HepG2 (cell line): ENCODE measurements at regions not wholly inside any gene's neighbourhood (a gene's known extent, or its start where the extent isn't known, plus 50 kb on each side); places are given as distances from the start of the nearest gene placed in this dataset.

Experiments used
- ATAC-seq: fragments of 200-7000 bp; cut with Tn5 transposase; 3 replicates; pipeline ENCODE4 v1.9.1; 2020; ENCODE audit warnings: mild to moderate bottlenecking, moderate library complexity
- BruUV-seq: library from RNA; stranded (reverse); fragments of 400-500 nt; replicated peaks from 2 replicates; lab custom pipeline; 2021; lab: Mats Ljungman, UMichigan
- CTCF ChIA-PET: fragments of 300-600 bp; formaldehyde crosslinking; extraction: SDS; loops from one replicate; lab custom pipeline; 2021; ENCODE audit warnings: low total read pairs, inconsistent platforms, low intra/inter-chr PET ratio; lab: Yijun Ruan, JAX
- POLR2A ChIA-PET: fragments of 350-600 bp; sonication (Branson Sonifier 250); formaldehyde crosslinking; loops from one replicate; lab custom pipeline; 2020; ENCODE audit warnings: antibody characterized with exemption, inconsistent platforms; lab: Yijun Ruan, JAX
- DNase-seq: peaks from one replicate; pipeline ENCODE4 v3.0.0-alpha.2; 2015; ENCODE audit warnings: low spot score
- FAIRE-seq: peaks from 3 replicates; lab custom pipeline; 2011; peaks lifted over from hg19 to GRCh38; lab: Jason Lieb, UNC
- H2AFZ ChIP-seq: one replicate; pipeline ENCODE4 v1.6.1; 2011; ENCODE audit warnings: low read length, inconsistent platforms
- H3K27ac ChIP-seq: fragments of 300-600 bp; 3 replicates; pipeline ENCODE4 v1.8.0; 2011; ENCODE audit warnings: mixed run types, mild to moderate bottlenecking, mixed read lengths, low read length, inconsistent platforms; ENCODE audit not compliant: insufficient read depth; ENCODE audit errors: extremely low read length
- H3K27me3 ChIP-seq, 2 experiments: fragments of 200-600 bp in 1 of 2; 2 replicates in 1 of 2; 3 replicates in 1 of 2; pipeline versions ENCODE4 v1.6.0 to v1.8.0; 2011; ENCODE audit warnings: low read length in 2 of 2, mild to moderate bottlenecking in 2 of 2, moderate library complexity in 2 of 2, inconsistent platforms in 1 of 2; ENCODE audit not compliant: insufficient read depth in 2 of 2, control insufficient read depth in 1 of 2
- H3K36me3 ChIP-seq, 2 experiments: fragments of 200-600 bp in 1 of 2; replicated peaks in 1 of 2; 2 replicates in 1 of 2; 3 replicates in 1 of 2; pipeline versions ENCODE4 v1.5.1 to v1.8.0; 2011; ENCODE audit warnings: low read length in 2 of 2, inconsistent platforms in 1 of 2; ENCODE audit not compliant: insufficient read depth in 2 of 2, control insufficient read depth in 1 of 2
- H3K4me1 ChIP-seq: 2 replicates; pipeline ENCODE4 v1.5.1; 2012; ENCODE audit warnings: low read length, inconsistent platforms; ENCODE audit not compliant: insufficient read depth
- H3K4me2 ChIP-seq: 2 replicates; pipeline ENCODE4 v1.6.0; 2011; ENCODE audit warnings: low read depth, low read length, inconsistent platforms
- H3K4me3 ChIP-seq, 3 experiments: fragments of 200-600 bp in 1 of 3; sonication (generic), shearing (Covaris generic) in 1 of 3; replicated peaks in 1 of 3; 2 replicates each; pipeline ENCODE4 v1.5.1; 2011 to 2016; ENCODE audit warnings: low read length in 3 of 3, inconsistent platforms in 2 of 3, low read depth in 2 of 3, mild to moderate bottlenecking in 2 of 3, control low read depth in 1 of 3, mixed read lengths in 1 of 3; ENCODE audit not compliant: insufficient read depth in 1 of 3
- H3K79me2 ChIP-seq: one replicate; pipeline ENCODE4 v1.6.1; 2011; ENCODE audit warnings: low read length, inconsistent platforms; ENCODE audit not compliant: insufficient read depth
- H3K9ac ChIP-seq: 2 replicates; pipeline ENCODE4 v1.6.0; 2011; ENCODE audit warnings: mild to moderate bottlenecking, low read depth, low read length, inconsistent platforms; ENCODE audit not compliant: insufficient read depth
- H3K9me3 ChIP-seq: 2 replicates; pipeline ENCODE4 v1.5.1; 2012; ENCODE audit warnings: mild to moderate bottlenecking, low read length
- H4K20me1 ChIP-seq: 2 replicates; pipeline ENCODE4 v1.6.0; 2011; ENCODE audit warnings: inconsistent platforms, mild to moderate bottlenecking, low read length, moderate library complexity; ENCODE audit not compliant: insufficient read depth
- AGO1 ChIP-seq: fragments of 200-400 bp; formaldehyde crosslinking; IDR thresholded peaks from 2 replicates; pipeline ENCODE4 v1.6.1; 2017; ENCODE audit warnings: mild to moderate bottlenecking, low read depth, low read length, moderate library complexity; ENCODE audit not compliant: poor library complexity, severe bottlenecking
- ARHGAP35 ChIP-seq: sonication (generic); formaldehyde crosslinking; IDR thresholded peaks from 2 replicates; pipeline ENCODE4 v1.9.0; 2022; ENCODE audit warnings: mild to moderate bottlenecking, inconsistent platforms, moderate library complexity, missing genetic modification reagents, borderline replicate concordance
- RNF2 ChIP-seq: fragments of 450-650 bp; conservative IDR thresholded peaks from 2 replicates; pipeline ENCODE4 v1.6.1; 2016; ENCODE audit warnings: low read depth
- SAFB2 ChIP-seq: sonication (generic); formaldehyde crosslinking; IDR thresholded peaks from 2 replicates; pipeline ENCODE4 v1.5.1; 2020; ENCODE audit warnings: missing genetic modification reagents, low read depth, mild to moderate bottlenecking, borderline replicate concordance
- SIX4 ChIP-seq: sonication (generic); formaldehyde crosslinking; IDR thresholded peaks from 2 replicates; pipeline ENCODE4 v1.4.0; 2020; ENCODE audit warnings: missing genetic modification reagents
- XRCC5 ChIP-seq: fragments of 200-400 bp; formaldehyde crosslinking; optimal IDR thresholded peaks from 2 replicates; pipeline ENCODE3; 2017; ENCODE audit warnings: mild to moderate bottlenecking, low read length
- ZNF367 ChIP-seq: sonication (generic); formaldehyde crosslinking; IDR thresholded peaks from 2 replicates; pipeline ENCODE4 v1.4.0; 2020; ENCODE audit warnings: missing genetic modification reagents, borderline replicate concordance
- ZNF713 ChIP-seq: sonication (generic); formaldehyde crosslinking; IDR thresholded peaks from 2 replicates; pipeline ENCODE4 v1.4.0; 2020; ENCODE audit warnings: mild to moderate bottlenecking, missing genetic modification reagents
- WGBS: methylation state at CpG from one replicate; pipeline ENCODE4 v1.1.6; 2017; ENCODE audit warnings: low lambda C conversion rate; 5-methylcytosine and 5-hydroxymethylcytosine counted together
- in situ Hi-C: cut with HindIII; loops from 2 replicates; pipeline ENCODE4 v1.10.0; 2017; ENCODE audit warnings: low pct_unique_long_range_greater_than_20kb; ENCODE audit not compliant: extremely low pct_ligation_motif_present
- intact Hi-C: fragments of 100-400 bp; cut with micrococcal nuclease; formaldehyde crosslinking; loops from one replicate; pipeline ENCODE4 v1.10.0; 2022; ENCODE audit not compliant: unreplicated experiment
- TF ChIP-seq, protein P1 (sequence below): sonication (generic); formaldehyde crosslinking; IDR thresholded peaks from 2 replicates; pipeline ENCODE4 v1.5.1; 2020; ENCODE audit warnings: missing genetic modification reagents, mild to moderate bottlenecking, borderline replicate concordance
- TF ChIP-seq, protein P2 (sequence below): sonication (generic); formaldehyde crosslinking; IDR thresholded peaks from 2 replicates; pipeline ENCODE4 v1.4.0; 2020; ENCODE audit warnings: missing genetic modification reagents
- TF ChIP-seq, protein P3 (sequence below): sonication (generic); formaldehyde crosslinking; conservative IDR thresholded peaks from 2 replicates; pipeline ENCODE4 v1.4.0; 2020; ENCODE audit warnings: mild to moderate bottlenecking, missing genetic modification reagents, moderate library complexity
- TF ChIP-seq, protein P4 (sequence below): IDR thresholded peaks from 2 replicates; pipeline ENCODE4 v1.6.1; 2016; ENCODE audit warnings: missing biosample characterization, missing genetic modification reagents, low read depth
- TF ChIP-seq, protein P5 (sequence below): sonication (generic); formaldehyde crosslinking; conservative IDR thresholded peaks from 2 replicates; pipeline ENCODE4 v1.8.0; 2022; ENCODE audit warnings: missing genetic modification reagents

DNA sequence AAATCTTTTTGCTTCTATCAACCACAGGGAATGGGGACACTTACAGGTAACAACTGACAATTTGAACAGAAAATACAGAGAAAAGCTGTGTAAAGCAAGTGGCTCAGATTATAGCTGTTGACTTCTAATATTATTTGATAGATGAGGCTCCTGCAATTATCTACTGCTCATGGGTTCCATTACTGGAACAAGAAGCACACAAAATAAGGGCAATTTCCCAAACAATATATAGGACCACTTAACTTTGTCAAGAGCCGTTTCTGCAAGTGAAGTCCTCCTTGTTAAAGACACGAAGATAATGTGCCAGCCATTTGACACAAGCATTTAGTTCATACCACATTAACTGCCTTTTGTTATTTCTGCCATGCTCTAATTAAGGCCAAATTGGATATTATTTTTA, 315.5 kb upstream of the ARID1B start:
- intact Hi-C loops = no loop called here
- DNase-seq (no peak), FAIRE-seq (no peak), ATAC-seq (no peak)
- Histone ChIP-seq H3K27me3 (peaks cover 0 to 35% of the 10 kb centered on the region in 2 experiments; a peak in 4 of 5 replicates), H3K4me3 (no peak overlapping the region), H3K4me2 (no peak overlapping the region), H3K9ac (no peak overlapping the region), H3K79me2 (no peaks in the 10 kb centered on the region), H3K4me1 (no peaks in the 10 kb centered on the region), H2AFZ (no peak overlapping the region), H3K36me3 (no peaks in the 10 kb centered on the region), H4K20me1 (no peaks in the 10 kb centered on the region), H3K27ac (no peak overlapping the region), H3K9me3 (no peaks in the 10 kb centered on the region)
- CTCF ChIA-PET = no interaction called here
- no TSS peak for BruUV-seq
- in situ Hi-C loops = no loop called here
- POLR2A ChIA-PET = no interaction called here
- WGBS = 0% methylated on average over 2 of the region's 2 CpGs
- TF ChIP-seq ARHGAP35 (CRISPR knock-in tag) (no peak), ZNF713 (CRISPR knock-in tag) (no peak), SAFB2 (CRISPR knock-in tag) (no peak), AGO1 (no peak), XRCC5 (no peak), ZNF367 (CRISPR knock-in tag) (no peak), SIX4 (CRISPR knock-in tag) (no peak), RNF2 (no peak)
- TF ChIP-seq, protein P1, sequence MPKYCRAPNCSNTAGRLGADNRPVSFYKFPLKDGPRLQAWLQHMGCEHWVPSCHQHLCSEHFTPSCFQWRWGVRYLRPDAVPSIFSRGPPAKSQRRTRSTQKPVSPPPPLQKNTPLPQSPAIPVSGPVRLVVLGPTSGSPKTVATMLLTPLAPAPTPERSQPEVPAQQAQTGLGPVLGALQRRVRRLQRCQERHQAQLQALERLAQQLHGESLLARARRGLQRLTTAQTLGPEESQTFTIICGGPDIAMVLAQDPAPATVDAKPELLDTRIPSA (CRISPR knock-in tag) = no peak
- TF ChIP-seq, protein P2, sequence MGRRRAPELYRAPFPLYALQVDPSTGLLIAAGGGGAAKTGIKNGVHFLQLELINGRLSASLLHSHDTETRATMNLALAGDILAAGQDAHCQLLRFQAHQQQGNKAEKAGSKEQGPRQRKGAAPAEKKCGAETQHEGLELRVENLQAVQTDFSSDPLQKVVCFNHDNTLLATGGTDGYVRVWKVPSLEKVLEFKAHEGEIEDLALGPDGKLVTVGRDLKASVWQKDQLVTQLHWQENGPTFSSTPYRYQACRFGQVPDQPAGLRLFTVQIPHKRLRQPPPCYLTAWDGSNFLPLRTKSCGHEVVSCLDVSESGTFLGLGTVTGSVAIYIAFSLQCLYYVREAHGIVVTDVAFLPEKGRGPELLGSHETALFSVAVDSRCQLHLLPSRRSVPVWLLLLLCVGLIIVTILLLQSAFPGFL (CRISPR knock-in tag) = no peak
- TF ChIP-seq, protein P3, sequence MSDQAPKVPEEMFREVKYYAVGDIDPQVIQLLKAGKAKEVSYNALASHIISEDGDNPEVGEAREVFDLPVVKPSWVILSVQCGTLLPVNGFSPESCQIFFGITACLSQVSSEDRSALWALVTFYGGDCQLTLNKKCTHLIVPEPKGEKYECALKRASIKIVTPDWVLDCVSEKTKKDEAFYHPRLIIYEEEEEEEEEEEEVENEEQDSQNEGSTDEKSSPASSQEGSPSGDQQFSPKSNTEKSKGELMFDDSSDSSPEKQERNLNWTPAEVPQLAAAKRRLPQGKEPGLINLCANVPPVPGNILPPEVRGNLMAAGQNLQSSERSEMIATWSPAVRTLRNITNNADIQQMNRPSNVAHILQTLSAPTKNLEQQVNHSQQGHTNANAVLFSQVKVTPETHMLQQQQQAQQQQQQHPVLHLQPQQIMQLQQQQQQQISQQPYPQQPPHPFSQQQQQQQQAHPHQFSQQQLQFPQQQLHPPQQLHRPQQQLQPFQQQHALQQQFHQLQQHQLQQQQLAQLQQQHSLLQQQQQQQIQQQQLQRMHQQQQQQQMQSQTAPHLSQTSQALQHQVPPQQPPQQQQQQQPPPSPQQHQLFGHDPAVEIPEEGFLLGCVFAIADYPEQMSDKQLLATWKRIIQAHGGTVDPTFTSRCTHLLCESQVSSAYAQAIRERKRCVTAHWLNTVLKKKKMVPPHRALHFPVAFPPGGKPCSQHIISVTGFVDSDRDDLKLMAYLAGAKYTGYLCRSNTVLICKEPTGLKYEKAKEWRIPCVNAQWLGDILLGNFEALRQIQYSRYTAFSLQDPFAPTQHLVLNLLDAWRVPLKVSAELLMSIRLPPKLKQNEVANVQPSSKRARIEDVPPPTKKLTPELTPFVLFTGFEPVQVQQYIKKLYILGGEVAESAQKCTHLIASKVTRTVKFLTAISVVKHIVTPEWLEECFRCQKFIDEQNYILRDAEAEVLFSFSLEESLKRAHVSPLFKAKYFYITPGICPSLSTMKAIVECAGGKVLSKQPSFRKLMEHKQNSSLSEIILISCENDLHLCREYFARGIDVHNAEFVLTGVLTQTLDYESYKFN (CRISPR knock-in tag) = no peak
- TF ChIP-seq, protein P4, sequence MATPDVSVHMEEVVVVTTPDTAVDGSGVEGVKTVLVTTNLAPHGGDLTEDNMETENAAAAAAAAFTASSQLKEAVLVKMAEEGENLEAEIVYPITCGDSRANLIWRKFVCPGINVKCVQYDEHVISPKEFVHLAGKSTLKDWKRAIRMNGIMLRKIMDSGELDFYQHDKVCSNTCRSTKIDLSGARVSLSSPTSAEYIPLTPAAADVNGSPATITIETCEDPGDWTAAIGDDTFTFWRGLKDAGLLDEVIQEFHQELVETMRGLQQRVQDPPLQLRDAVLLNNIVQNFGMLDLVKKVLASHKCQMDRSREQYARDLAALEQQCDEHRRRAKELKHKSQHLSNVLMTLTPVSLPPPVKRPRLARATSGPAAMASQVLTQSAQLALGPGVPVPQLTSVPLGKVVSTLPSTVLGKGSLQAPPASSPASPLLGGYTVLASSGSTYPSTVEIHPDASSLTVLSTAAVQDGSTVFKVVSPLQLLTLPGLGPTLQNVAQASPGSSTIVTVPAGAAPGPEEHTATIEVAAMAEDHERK (CRISPR knock-in tag) = no peak
- TF ChIP-seq, protein P5, sequence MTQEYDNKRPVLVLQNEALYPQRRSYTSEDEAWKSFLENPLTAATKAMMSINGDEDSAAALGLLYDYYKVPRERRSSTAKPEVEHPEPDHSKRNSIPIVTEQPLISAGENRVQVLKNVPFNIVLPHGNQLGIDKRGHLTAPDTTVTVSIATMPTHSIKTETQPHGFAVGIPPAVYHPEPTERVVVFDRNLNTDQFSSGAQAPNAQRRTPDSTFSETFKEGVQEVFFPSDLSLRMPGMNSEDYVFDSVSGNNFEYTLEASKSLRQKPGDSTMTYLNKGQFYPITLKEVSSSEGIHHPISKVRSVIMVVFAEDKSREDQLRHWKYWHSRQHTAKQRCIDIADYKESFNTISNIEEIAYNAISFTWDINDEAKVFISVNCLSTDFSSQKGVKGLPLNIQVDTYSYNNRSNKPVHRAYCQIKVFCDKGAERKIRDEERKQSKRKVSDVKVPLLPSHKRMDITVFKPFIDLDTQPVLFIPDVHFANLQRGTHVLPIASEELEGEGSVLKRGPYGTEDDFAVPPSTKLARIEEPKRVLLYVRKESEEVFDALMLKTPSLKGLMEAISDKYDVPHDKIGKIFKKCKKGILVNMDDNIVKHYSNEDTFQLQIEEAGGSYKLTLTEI (CRISPR knock-in tag) = no peak
